ENCODE measurements at regions not wholly inside any gene's neighbourhood (a gene's known extent, or its start where the extent isn't known, plus 50 kb on each side); places are given as distances from the start of the nearest gene placed in this dataset.
A peak's percentile ranks its signal among the peaks of the same experiment; 100 is the strongest.

DNA sequence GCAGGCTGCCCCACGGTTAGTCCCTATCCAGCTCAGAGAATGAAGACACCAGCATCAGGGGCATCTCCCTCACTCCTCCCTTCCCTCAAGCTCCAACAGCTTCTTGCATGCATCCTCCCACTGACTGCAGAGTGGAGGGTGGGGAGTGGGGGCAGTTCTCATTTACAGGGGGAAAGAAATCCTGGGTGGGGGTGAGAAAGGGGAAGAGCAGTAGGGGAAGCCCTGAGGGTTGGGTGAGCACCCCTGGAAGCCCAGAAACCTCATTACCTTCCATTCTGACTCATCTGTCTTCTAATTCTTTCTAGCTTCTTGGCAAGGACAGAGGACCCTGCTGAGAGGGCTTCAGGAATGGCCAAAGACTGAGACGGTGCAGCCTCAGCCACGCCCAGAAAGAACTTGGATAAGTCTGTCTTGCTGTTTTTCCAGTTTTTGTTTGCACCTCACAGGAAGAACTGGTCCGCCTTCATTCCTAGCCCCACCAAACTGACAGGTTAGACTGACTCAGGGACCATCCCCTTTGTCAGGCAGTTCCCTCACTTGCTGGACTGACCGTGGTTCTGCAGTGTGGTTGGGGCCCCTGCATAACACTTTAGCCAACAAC lies 52.5 kb upstream of the WSB1 start:
- DNase-seq (ENCODE audit: low spot score): peak; percentile 82

- no peak for DNase-seq (ENCODE audit: low spot score)
Observed at GRCh38 chr17:27242951-27243350, 51.0 kb upstream of the WSB1 start.

DNA sequence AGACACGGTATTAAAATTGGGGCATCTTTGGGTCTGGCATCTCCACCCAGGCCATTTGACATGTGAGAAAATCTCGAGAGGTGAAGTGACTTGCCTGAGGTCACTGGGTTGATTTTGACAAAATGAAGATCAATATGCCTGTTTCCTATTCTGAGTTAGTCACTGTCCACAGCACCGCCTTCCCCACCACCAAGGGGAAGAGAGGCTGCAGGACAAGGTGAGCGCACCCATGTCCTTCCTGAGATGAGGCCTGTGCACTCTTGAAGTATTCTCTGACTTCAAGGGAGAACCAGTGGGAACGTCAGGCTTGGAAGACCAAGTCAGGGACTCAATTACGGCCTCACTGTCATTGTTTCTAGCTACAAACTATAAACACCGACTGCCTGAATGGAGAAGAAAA lies 49.9 kb upstream of the WSB1 start:
- no peak for DNase-seq (ENCODE audit: low spot score)
